CD4-positive, alpha-beta T cell (primary cell): ENCODE measurements at regions not wholly inside any gene's neighbourhood (a gene's known extent, or its start where the extent isn't known, plus 50 kb on each side); places are given as distances from the start of the nearest gene placed in this dataset.

Source experiments
- ATAC-seq: fragments of 200-7000 bp; cut with Tn5 transposase; one replicate; pipeline ENCODE4 v1.10.0; 2022; ENCODE audit warnings: mild to moderate bottlenecking; ENCODE audit not compliant: poor library complexity
- CTCF ChIA-PET: fragments of 350-600 bp; sonication (Branson Sonifier 250); formaldehyde crosslinking; loops from one replicate; lab custom pipeline; 2021; ENCODE audit warnings: antibody characterized with exemption, inconsistent platforms; lab: Charles Lee
- POLR2A ChIA-PET: fragments of 350-600 bp; sonication (Branson Sonifier 250); formaldehyde crosslinking; loops from one replicate; lab custom pipeline; 2021; ENCODE audit warnings: antibody characterized with exemption, inconsistent platforms; lab: Charles Lee
- DNase-seq, 14 experiments: peaks; one replicate each; pipeline ENCODE4 v3.0.0-alpha.2; 2013 to 2020; ENCODE audit warnings: mixed read lengths in 2 of 14
- H3K27ac ChIP-seq, 2 donors: one replicate each; pipeline versions ENCODE4 v1.5.1 to v1.7.0; 2013; ENCODE audit warnings: low read length in 2 of 2, low read depth in 1 of 2, mild to moderate bottlenecking in 1 of 2
- H3K27me3 ChIP-seq, 2 experiments: 1 replicate in 1 of 2; 2 replicates in 1 of 2; pipeline versions ENCODE4 v1.6.1 to v1.7.0; 2013; ENCODE audit warnings: low read length in 2 of 2, control low read depth in 1 of 2, mild to moderate bottlenecking in 1 of 2, moderate library complexity in 1 of 2; ENCODE audit not compliant: insufficient read depth in 2 of 2, control insufficient read depth in 1 of 2
- H3K36me3 ChIP-seq: one replicate; pipeline ENCODE4 v1.6.1; 2013; ENCODE audit warnings: low read length, control low read depth; ENCODE audit not compliant: insufficient read depth
- H3K4me1 ChIP-seq: one replicate; pipeline ENCODE4 v1.6.1; 2013; ENCODE audit warnings: low read length, control low read depth; ENCODE audit not compliant: insufficient read depth
- H3K4me3 ChIP-seq: one replicate; pipeline ENCODE4 v1.5.1; 2013; ENCODE audit warnings: mild to moderate bottlenecking, low read length, moderate library complexity
- H3K9me3 ChIP-seq, 2 experiments: 1 replicate in 1 of 2; 2 replicates in 1 of 2; pipeline versions ENCODE4 v1.6.1 to v1.7.0; 2013; ENCODE audit warnings: low read length in 2 of 2, mild to moderate bottlenecking in 2 of 2, control low read depth in 1 of 2, moderate library complexity in 1 of 2; ENCODE audit not compliant: control insufficient read depth in 1 of 2, insufficient read depth in 1 of 2
- H3K27ac Mint-ChIP-seq: one replicate; pipeline ENCODE4 v1.8.0; 2020; ENCODE audit warnings: mixed read lengths
- H3K27me3 Mint-ChIP-seq: one replicate; pipeline ENCODE4 v1.8.0; 2021; ENCODE audit warnings: mixed read lengths
- H3K36me3 Mint-ChIP-seq: one replicate; pipeline ENCODE4 v1.8.0; 2021; ENCODE audit warnings: low read depth, mixed read lengths
- H3K4me1 Mint-ChIP-seq: one replicate; pipeline ENCODE4 v1.8.0; 2021; ENCODE audit warnings: low read depth, mixed read lengths
- H3K4me3 Mint-ChIP-seq: one replicate; pipeline ENCODE4 v1.8.0; 2020; ENCODE audit warnings: mild to moderate bottlenecking, mixed read lengths
- H3K9me3 Mint-ChIP-seq: one replicate; pipeline ENCODE4 v1.8.0; 2020; ENCODE audit warnings: mixed read lengths
- intact Hi-C, 2 experiments: fragments of 100-400 bp; cut with DNase I in 1 of 2; cut with micrococcal nuclease in 1 of 2; formaldehyde crosslinking; loops; one replicate each; pipeline versions ENCODE4 v1.15.1 to v1.9.0; 2023 to 2025; cut with DNase I, micrococcal nuclease
- TF ChIP-seq, protein P1 (sequence below): fragments of 200-600 bp; IDR thresholded peaks from one replicate; pipeline ENCODE4 v1.8.0; 2022; ENCODE audit warnings: antibody characterized with exemption, mild to moderate bottlenecking

DNA sequence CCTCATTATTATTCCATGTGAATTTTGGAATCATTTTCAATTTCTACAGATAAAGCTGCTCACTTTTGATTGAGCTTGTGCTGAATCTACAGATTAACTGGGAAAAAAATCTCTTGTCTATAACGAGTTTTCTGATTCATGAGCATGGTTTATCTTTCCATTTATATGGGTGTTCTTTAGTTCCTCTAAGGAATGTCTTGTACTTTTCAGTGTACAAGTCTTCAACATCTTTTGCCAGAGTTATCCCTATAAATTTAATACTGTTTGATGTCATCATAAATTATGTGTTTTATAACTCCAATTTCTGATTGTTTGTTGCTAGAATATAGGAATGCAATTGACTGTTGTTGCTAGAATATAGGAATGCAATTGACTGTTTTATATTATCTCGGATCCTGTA, 533.8 kb downstream of the OLFM4 start:
- no peak overlapping the region for H3K27ac ChIP-seq
- H3K9me3 ChIP-seq, result peaks cover 0 to 3% of the 10 kb centered on the region in 2 experiments
- Mint-ChIP-seq H3K4me1 (no peaks in the 10 kb centered on the region), H3K4me3 (no peak overlapping the region), H3K27me3 (no peaks in the 10 kb centered on the region), H3K36me3 (no peaks in the 10 kb centered on the region), H3K9me3 (peaks cover 5% of the 10 kb centered on the region), H3K27ac (no peak overlapping the region)
- H3K4me1 ChIP-seq, result no peaks in the 10 kb centered on the region
- no peak for DNase-seq
- intact Hi-C loops, result no loop called here
- H3K4me3 ChIP-seq, result no peak overlapping the region
- TF ChIP-seq, protein P1, sequence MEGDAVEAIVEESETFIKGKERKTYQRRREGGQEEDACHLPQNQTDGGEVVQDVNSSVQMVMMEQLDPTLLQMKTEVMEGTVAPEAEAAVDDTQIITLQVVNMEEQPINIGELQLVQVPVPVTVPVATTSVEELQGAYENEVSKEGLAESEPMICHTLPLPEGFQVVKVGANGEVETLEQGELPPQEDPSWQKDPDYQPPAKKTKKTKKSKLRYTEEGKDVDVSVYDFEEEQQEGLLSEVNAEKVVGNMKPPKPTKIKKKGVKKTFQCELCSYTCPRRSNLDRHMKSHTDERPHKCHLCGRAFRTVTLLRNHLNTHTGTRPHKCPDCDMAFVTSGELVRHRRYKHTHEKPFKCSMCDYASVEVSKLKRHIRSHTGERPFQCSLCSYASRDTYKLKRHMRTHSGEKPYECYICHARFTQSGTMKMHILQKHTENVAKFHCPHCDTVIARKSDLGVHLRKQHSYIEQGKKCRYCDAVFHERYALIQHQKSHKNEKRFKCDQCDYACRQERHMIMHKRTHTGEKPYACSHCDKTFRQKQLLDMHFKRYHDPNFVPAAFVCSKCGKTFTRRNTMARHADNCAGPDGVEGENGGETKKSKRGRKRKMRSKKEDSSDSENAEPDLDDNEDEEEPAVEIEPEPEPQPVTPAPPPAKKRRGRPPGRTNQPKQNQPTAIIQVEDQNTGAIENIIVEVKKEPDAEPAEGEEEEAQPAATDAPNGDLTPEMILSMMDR, result no peak
- no peak for ATAC-seq
- ChIA-PET CTCF (no interaction called here), POLR2A (no interaction called here)
- H3K36me3 ChIP-seq, result no peaks in the 10 kb centered on the region
- H3K27me3 ChIP-seq, result no peaks in the 10 kb centered on the region

GRCh38 chr13:53568491-53568890, 539.9 kb downstream of the OLFM4 start:
- intact Hi-C loops, result no loop called here
- POLR2A ChIA-PET, result no interaction called here
- H3K4me3 Mint-ChIP-seq, result no peak overlapping the region

DNA sequence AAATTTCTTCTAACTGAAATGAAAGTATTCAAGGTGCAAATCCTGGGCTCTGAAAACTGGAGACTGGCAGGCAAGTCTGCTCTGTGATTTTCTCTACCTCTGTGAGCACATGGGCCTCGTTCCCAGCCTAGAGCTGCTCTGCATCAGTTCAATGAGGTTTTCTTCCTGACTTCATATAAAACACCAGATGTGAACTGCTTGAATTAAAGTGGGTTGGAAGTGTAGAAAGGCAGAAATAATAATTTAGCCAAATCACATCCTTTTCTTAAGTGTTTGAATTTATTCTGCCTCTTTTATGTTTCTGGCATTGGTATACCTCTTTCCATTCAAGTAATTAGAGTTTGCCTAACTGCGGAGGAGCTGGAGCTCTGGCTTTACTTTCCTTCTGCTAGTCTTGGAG, 540.8 kb downstream of the OLFM4 start:
- no peaks in the 10 kb centered on the region for H3K27me3 ChIP-seq
- POLR2A ChIA-PET, result no interaction called here

More at GRCh38 chr13:53568491-53568890, 539.9 kb downstream of the OLFM4 start:
- no peaks in the 10 kb centered on the region for H3K27me3 Mint-ChIP-seq
- H3K27me3 ChIP-seq, result no peaks in the 10 kb centered on the region
- DNase-seq (no peak), ATAC-seq (no peak)
- H3K9me3 ChIP-seq, result no peaks in the 10 kb centered on the region
- TF ChIP-seq, protein P1, result no peak
- no peak overlapping the region for H3K4me3 ChIP-seq
- H3K27ac Mint-ChIP-seq, result no peak overlapping the region
- no peaks in the 10 kb centered on the region for H3K36me3 ChIP-seq
- CTCF ChIA-PET, result no interaction called here
- H3K36me3 Mint-ChIP-seq, result no peaks in the 10 kb centered on the region
- H3K9me3 Mint-ChIP-seq, result peaks cover 8% of the 10 kb centered on the region
- no peaks in the 10 kb centered on the region for H3K4me1 ChIP-seq
- H3K4me1 Mint-ChIP-seq, result no peaks in the 10 kb centered on the region
- H3K27ac ChIP-seq, result no peak overlapping the region

More for the DNA sequence above, 540.8 kb downstream of the OLFM4 start:
- CTCF ChIA-PET, result no interaction called here
- TF ChIP-seq, protein P1, result no peak
- Mint-ChIP-seq H3K36me3 (no peaks in the 10 kb centered on the region), H3K27me3 (no peaks in the 10 kb centered on the region), H3K4me1 (no peaks in the 10 kb centered on the region), H3K4me3 (no peak overlapping the region), H3K9me3 (peaks cover 10% of the 10 kb centered on the region), H3K27ac (no peak overlapping the region)
- DNase-seq (no peak), ATAC-seq (no peak)
- Histone ChIP-seq H3K4me3 (no peak overlapping the region), H3K27ac (no peak overlapping the region), H3K4me1 (no peaks in the 10 kb centered on the region), H3K36me3 (no peaks in the 10 kb centered on the region), H3K9me3 (no peaks in the 10 kb centered on the region)
- intact Hi-C loops, result no loop called here
